Right ventricle myocardium inferior (tissue), 1 donor: ENCODE measurements at regions not wholly inside any gene's neighbourhood (a gene's known extent, or its start where the extent isn't known, plus 50 kb on each side); places are given as distances from the start of the nearest gene placed in this dataset.

Source experiments
- ATAC-seq: fragments of 200-7000 bp; cut with Tn5 transposase; one replicate; pipeline ENCODE4 v1.9.1; 2020; ENCODE audit warnings: mild to moderate bottlenecking, moderate library complexity
- DNase-seq: peaks from one replicate; pipeline ENCODE4 v3.0.0; 2021; ENCODE audit errors: missing footprints
- intact Hi-C: fragments of 100-400 bp; cut with DNase I; formaldehyde crosslinking; loops from one replicate; pipeline ENCODE4 v1.11.0; 2022
- donor health status: DM: no; HTN: yes; CAD: no; lungs with severe emphysema.

- intact Hi-C loops, result loop anchor here (2.0 to 5.0 kb wide), 2 partner anchors 29 to 61 kb away; no protein-coding TSS in a partner anchor
- DNase-seq (peak; percentile 77), ATAC-seq (peak; percentile 94)
These were observed 70.0 kb upstream of the BCAR3 start for GRCh38 chr1:93751377-93752250.

- no peak for DNase-seq
- ATAC-seq, result no peak
- intact Hi-C loops, result loop anchor here (2.0 to 5.0 kb wide), 2 partner anchors 28 to 61 kb away; no protein-coding TSS in a partner anchor
These were observed 69.3 kb upstream of the BCAR3 start for GRCh38 chr1:93750955-93751354.

- DNase-seq (no peak), ATAC-seq (no peak)
- intact Hi-C loops, result loop anchor here (2.0 to 5.0 kb wide), 2 partner anchors 27 to 62 kb away; no protein-coding TSS in a partner anchor
These were observed 68.3 kb upstream of the BCAR3 start for GRCh38 chr1:93749894-93750301.

DNA sequence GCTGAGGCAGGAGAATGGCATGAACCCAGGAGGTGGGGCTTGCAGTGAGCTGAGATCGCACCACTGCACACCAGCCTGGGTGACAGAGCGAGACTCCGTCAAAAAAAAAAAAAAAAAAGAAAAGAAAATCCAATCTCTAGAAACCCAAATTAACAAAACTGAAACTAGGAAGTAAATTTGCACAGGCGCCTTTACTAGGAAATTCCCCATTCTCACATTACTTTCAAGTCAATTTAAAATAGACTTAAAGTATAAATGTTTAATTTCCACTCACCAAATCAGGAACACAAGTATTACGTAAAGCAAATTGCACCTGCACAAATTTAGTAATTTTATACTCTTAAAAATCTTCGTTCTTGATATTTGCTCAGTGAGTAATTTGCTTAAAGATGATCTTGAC lies 67.8 kb upstream of the BCAR3 start:
- ATAC-seq, result no peak
- intact Hi-C loops, result no loop called here
- DNase-seq, result no peak

GRCh38 chr1:93746021-93746812 lies 64.6 kb upstream of the BCAR3 start:
- no peak for ATAC-seq
- intact Hi-C loops, result no loop called here
- no peak for DNase-seq

- ATAC-seq, result no peak
- intact Hi-C loops, result no loop called here
- DNase-seq, result no peak
These were observed 62.8 kb upstream of the BCAR3 start for GRCh38 chr1:93744299-93744988.

- intact Hi-C loops, result no loop called here
- no peak for ATAC-seq
- no peak for DNase-seq
These were observed 61.8 kb upstream of the BCAR3 start for GRCh38 chr1:93743465-93743864.

GRCh38 chr1:93740601-93741031 lies 59.0 kb upstream of the BCAR3 start:
- peak; percentile 58 for ATAC-seq
- intact Hi-C loops, result no loop called here
- no peak for DNase-seq

- ATAC-seq (no peak), DNase-seq (no peak)
- intact Hi-C loops, result no loop called here
These were observed 58.5 kb upstream of the BCAR3 start for GRCh38 chr1:93740157-93740556.

DNA sequence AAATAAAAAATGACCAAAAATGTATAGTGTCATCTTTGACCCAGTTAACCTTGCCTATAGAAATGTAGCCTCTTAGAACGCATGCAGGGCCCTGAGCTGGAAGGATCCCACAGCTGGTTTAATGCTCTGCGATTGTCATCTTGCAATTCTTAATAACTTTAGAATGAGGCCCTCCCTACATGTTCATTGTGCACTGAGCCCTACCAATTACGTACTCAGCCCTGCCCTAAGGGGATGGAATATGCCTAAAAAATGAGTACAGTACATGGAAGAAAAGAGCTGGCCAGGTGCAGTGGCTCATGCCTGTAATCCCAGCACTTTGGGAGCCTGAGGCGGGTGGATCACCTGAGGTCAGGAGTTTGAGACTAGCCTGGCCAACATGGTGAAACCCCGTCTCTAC lies 57.8 kb upstream of the BCAR3 start:
- DNase-seq (no peak), ATAC-seq (no peak)
- intact Hi-C loops, result no loop called here

DNA sequence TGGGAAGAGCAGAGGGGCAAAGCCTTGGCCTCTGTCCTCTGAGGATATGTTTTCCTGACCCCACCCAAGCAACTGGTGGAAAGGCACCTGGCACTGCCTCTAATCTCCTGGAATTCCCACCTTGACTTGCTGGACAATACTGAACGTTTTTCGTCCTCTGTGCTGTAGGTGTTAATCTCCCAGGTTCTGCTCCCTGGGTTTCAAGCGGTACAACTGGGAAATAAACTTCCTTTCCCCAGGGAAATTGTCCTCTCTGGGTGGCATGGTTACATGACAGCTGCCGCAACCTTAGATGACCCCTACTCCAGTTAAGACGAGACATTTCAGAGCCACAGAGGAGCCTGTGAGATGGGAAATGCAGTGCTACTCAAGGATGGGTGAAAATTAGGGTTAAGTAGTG lies 57.3 kb upstream of the BCAR3 start:
- DNase-seq (no peak), ATAC-seq (no peak)
- intact Hi-C loops, result no loop called here

GRCh38 chr1:93738075-93738622 lies 56.5 kb upstream of the BCAR3 start:
- DNase-seq (no peak), ATAC-seq (no peak)
- intact Hi-C loops, result no loop called here

DNA sequence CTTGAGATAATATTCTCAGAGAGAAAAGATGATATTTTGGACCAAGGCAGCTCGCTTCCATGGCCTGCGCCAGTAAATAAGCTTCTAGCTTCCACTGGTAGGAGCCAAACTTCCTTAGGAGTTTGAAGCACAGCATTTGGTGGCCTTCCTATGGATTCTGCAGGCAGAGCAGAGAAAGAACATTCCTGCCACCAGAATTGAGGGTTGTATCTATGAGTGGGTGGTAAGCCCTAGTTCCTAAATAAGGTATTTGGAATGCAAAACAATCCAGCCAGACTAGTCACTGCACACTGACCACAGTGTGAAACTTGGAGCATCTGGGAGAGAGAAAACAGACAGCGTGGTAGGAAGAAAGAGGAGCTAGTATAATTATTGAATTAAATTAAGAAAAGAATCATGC lies 54.1 kb upstream of the BCAR3 start:
- DNase-seq (no peak), ATAC-seq (no peak)
- intact Hi-C loops, result no loop called here

DNA sequence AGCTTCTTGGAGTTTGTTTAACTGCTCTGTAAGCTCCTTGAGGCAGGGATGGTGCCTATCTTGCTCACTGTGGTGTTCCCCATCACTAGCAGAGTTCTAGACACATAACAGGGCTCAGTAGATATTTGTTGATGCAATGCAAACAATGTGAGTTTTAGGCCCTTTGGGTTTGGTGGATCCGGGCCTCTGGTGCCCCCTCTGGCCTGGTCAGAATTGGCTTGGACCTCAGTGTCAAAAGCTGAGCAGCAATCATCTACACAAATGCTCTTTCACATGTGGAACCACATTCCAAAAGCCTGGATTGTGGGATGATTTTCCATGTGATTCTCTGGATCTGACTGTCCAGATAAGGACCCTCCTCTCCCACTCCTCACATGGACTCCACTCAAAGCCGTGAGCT lies 53.4 kb upstream of the BCAR3 start:
- no peak for DNase-seq
- intact Hi-C loops, result no loop called here
- no peak for ATAC-seq

DNA sequence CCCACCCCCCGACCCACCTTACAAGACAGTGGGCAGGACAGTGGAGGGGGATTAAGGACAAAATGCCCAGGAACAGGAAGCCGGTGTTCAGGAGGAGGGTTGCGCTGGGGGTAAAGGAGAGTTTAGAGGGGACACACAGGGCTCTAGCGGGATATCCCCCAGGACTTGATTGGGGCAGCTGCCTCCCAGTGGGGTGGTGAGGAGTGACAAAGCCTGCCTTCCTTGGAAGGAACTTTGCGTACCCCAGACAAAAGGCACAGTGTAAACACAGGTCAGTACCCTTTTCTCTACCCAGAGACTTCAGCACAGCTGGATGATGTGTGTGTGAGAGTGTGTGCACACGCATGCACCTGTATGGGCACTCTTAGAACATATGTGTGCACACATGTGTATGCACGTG lies 51.7 kb upstream of the BCAR3 start:
- ATAC-seq (no peak), DNase-seq (no peak)
- intact Hi-C loops, result no loop called here

GRCh38 chr1:93732514-93732913 lies 50.9 kb upstream of the BCAR3 start:
- DNase-seq (no peak), ATAC-seq (no peak)
- intact Hi-C loops, result no loop called here
